ENCODE measurements at regions not wholly inside any gene's neighbourhood (a gene's known extent, or its start where the extent isn't known, plus 50 kb on each side); places are given as distances from the start of the nearest gene placed in this dataset.

DNA sequence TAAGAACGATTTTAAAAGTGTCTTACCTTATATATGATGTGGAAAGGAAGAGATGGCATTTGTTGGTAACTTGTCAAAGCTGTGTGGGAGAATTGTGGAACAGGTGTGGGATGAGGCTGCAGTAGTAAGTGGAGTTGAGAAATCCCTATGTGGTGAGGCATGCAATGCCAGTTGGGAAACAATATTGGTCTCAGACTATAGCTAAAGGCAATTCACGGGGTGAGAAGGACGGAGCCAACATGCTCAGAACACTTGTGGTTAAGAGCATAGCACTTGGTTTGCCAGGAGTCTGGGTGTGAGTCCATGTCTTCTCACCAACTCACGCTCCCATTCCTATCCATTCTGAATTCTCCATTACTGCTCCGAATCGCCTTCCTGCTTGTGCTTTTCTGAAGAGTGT is 615.6 kb upstream of the ADAMTS9 start:
- Histone ChIP-seq H3K36me3 (ENCODE audit: control insufficient read depth, insufficient read depth, low read length) (no peaks in the 10 kb centered on the region), H3K4me2 (ENCODE audit: low read length) (no peak overlapping the region), H3K27ac (no peak overlapping the region), H3K79me2 (no peaks in the 10 kb centered on the region), H3K4me1 (no peaks in the 10 kb centered on the region), H3K4me3 (ENCODE audit: low read depth, low read length) (no peak overlapping the region), H2AFZ (no peak overlapping the region), H3K9me3 (ENCODE audit: control insufficient read depth, low read length) (no peaks in the 10 kb centered on the region), H3K27me3 (ENCODE audit: control insufficient read depth, insufficient read depth, low read length) (no peaks in the 10 kb centered on the region), H3K9ac (no peak overlapping the region)
- TF ChIP-seq, protein P1, sequence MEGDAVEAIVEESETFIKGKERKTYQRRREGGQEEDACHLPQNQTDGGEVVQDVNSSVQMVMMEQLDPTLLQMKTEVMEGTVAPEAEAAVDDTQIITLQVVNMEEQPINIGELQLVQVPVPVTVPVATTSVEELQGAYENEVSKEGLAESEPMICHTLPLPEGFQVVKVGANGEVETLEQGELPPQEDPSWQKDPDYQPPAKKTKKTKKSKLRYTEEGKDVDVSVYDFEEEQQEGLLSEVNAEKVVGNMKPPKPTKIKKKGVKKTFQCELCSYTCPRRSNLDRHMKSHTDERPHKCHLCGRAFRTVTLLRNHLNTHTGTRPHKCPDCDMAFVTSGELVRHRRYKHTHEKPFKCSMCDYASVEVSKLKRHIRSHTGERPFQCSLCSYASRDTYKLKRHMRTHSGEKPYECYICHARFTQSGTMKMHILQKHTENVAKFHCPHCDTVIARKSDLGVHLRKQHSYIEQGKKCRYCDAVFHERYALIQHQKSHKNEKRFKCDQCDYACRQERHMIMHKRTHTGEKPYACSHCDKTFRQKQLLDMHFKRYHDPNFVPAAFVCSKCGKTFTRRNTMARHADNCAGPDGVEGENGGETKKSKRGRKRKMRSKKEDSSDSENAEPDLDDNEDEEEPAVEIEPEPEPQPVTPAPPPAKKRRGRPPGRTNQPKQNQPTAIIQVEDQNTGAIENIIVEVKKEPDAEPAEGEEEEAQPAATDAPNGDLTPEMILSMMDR (IDR thresholded peaks at IDR 0.05): no peak

DNA sequence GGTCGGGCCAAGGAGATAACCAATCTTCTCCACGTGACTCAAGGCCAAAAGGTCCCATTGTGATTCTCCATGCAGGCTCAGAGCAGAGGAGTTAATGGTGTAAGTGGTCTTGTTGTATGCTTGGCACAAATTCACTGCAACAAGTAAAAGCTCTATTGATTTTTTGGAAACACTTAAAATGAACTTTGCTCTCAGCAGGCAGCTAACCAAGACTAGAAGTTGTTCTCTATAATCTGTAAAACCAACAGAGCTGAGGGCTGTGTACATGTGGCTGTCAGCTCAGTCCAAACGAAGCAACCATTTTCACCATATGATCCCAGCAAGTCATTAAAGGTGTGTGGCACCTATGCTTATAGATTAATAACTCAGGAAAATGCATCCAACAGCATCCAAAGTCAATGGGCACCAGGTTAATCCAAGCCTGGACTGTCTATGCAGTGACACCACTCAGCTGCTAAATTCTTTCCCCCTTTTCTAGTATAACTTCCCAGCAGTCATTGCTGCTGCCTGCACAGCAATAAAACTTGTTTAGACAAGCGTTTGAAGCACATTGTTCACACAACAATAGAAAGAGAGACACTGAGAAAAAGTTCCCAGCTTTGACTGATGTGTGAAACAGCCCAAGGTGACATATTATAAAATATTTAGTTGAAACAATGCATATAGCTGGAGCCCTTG is 603.8 kb upstream of the ADAMTS9 start:
- Histone ChIP-seq H3K4me2 (ENCODE audit: low read length) (no peak overlapping the region), H3K27ac (no peak overlapping the region), H2AFZ (no peak overlapping the region), H3K36me3 (ENCODE audit: control insufficient read depth, insufficient read depth, low read length) (no peaks in the 10 kb centered on the region), H3K9me3 (ENCODE audit: control insufficient read depth, low read length) (no peaks in the 10 kb centered on the region), H3K4me1 (no peaks in the 10 kb centered on the region), H3K4me3 (ENCODE audit: low read depth, low read length) (no peak overlapping the region), H3K9ac (no peak overlapping the region), H3K27me3 (ENCODE audit: control insufficient read depth, insufficient read depth, low read length) (no peaks in the 10 kb centered on the region), H3K79me2 (no peaks in the 10 kb centered on the region)
- TF ChIP-seq, protein P1 (IDR thresholded peaks at IDR 0.05): no peak

DNA sequence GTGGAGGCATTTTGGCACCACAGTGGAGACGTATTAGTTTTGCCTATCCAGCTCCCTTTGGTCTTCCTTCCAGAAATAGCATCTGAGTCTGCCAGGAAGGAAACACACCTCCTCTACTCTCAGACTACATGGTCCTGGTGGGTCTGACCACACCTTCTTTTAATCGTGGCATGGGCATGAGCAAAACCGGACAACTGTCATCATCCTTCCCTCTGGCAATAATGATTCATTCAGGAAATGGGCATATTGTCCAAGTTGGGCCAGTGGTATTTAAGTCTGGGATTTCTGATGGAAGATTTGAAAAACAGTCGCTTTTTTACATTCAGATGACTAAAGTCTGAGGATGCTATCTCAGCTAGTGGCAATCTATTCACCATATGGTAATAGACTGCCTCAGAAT is 601.0 kb upstream of the ADAMTS9 start:
- Histone ChIP-seq H2AFZ (no peak overlapping the region), H3K4me3 (ENCODE audit: low read depth, low read length) (no peak overlapping the region), H3K9ac (no peak overlapping the region), H3K36me3 (ENCODE audit: control insufficient read depth, insufficient read depth, low read length) (no peaks in the 10 kb centered on the region), H3K27ac (no peak overlapping the region), H3K9me3 (ENCODE audit: control insufficient read depth, low read length) (no peaks in the 10 kb centered on the region), H3K4me1 (no peaks in the 10 kb centered on the region), H3K27me3 (ENCODE audit: control insufficient read depth, insufficient read depth, low read length) (no peaks in the 10 kb centered on the region), H3K4me2 (ENCODE audit: low read length) (no peak overlapping the region), H3K79me2 (no peaks in the 10 kb centered on the region)
- TF ChIP-seq, protein P1 (IDR thresholded peaks at IDR 0.05): no peak

DNA sequence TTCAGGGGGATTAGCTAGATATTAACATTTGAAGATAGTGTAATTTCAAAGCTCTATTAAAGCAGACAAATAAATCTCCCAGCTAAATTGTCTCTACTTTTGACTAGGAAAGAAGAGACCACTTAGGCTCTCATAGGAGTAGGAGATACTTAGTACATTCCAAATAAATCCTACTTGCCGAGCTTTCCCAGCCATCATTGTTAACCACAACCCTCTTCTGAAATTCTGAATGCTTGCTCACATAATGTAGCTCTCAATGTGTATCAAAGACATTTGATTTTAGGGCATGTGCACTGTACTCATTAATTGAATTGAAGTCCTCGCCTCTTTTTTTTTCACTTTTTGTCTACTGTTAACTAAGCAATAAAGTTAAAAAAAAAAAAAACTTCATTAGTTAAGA is 598.2 kb upstream of the ADAMTS9 start:
- H2AFZ ChIP-seq: no peak overlapping the region
- H3K27me3 ChIP-seq (ENCODE audit: control insufficient read depth, insufficient read depth, low read length): no peaks in the 10 kb centered on the region
- H3K36me3 ChIP-seq (ENCODE audit: control insufficient read depth, insufficient read depth, low read length): no peaks in the 10 kb centered on the region
- H3K9me3 ChIP-seq (ENCODE audit: control insufficient read depth, low read length): no peaks in the 10 kb centered on the region
- H3K27ac ChIP-seq: no peak overlapping the region
- H3K4me3 ChIP-seq (ENCODE audit: low read depth, low read length): no peak overlapping the region
- no peaks in the 10 kb centered on the region for H3K4me1 ChIP-seq
- no peaks in the 10 kb centered on the region for H3K79me2 ChIP-seq
- TF ChIP-seq, protein P1 (IDR thresholded peaks at IDR 0.05): no peak
- H3K9ac ChIP-seq: no peak overlapping the region
- H3K4me2 ChIP-seq (ENCODE audit: low read length): no peak overlapping the region

DNA sequence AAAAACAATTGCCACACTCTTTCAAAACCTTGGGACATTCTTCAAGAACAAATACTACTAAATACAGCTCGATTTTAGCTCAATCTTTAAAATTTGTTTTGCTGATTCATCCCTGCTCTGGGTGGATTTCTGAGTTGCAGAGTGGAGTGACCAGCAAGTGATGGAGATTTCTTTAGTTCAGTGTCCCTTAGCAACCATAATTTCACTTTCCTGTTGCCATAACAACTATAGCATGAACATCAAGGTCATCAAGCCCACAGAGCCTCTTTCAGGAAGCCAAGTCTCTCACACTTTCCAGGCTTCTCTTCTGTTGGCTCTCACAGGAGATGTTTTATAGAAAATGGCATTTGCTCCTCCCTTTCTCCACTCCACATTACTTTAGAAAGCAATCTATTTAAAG is 597.2 kb upstream of the ADAMTS9 start:
- no peaks in the 10 kb centered on the region for H3K36me3 ChIP-seq (ENCODE audit: control insufficient read depth, insufficient read depth, low read length)
- H3K9me3 ChIP-seq (ENCODE audit: control insufficient read depth, low read length): no peaks in the 10 kb centered on the region
- no peak overlapping the region for H3K9ac ChIP-seq
- H3K4me1 ChIP-seq: no peaks in the 10 kb centered on the region
- no peak overlapping the region for H3K27ac ChIP-seq
- H2AFZ ChIP-seq: no peak overlapping the region
- H3K4me2 ChIP-seq (ENCODE audit: low read length): no peak overlapping the region
- TF ChIP-seq, protein P1 (IDR thresholded peaks at IDR 0.05): no peak
- no peak overlapping the region for H3K4me3 ChIP-seq (ENCODE audit: low read depth, low read length)
- no peaks in the 10 kb centered on the region for H3K27me3 ChIP-seq (ENCODE audit: control insufficient read depth, insufficient read depth, low read length)
- no peaks in the 10 kb centered on the region for H3K79me2 ChIP-seq

Data from parathyroid adenoma (tissue), 2 donors.